Dermis blood vessel endothelial cell (primary cell): ENCODE measurements at regions not wholly inside any gene's neighbourhood (a gene's known extent, or its start where the extent isn't known, plus 50 kb on each side); places are given as distances from the start of the nearest gene placed in this dataset.

ENCODE experiments used
- DNase-seq: peaks from one replicate; pipeline ENCODE4 v3.0.0; 2010

DNA sequence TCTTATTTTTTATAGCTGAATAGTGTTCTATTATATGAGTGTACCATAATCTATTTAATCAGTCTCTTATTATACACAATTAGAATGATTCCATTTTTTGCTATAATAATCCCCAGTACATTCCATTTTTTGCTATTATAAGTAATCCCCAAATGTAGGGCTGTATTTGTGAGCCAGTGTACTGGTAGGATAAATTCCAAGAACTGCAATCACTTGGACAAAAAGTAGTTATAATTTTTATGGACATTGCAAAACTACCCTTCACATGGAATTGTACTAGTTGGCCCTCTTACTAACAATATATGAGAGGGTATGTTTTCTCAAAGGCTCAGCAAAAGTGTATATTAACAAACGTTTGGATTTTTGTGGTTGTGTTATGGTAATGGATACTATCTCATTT, 481.7 kb upstream of the CLINT1 start:
- no peak for DNase-seq

DNA sequence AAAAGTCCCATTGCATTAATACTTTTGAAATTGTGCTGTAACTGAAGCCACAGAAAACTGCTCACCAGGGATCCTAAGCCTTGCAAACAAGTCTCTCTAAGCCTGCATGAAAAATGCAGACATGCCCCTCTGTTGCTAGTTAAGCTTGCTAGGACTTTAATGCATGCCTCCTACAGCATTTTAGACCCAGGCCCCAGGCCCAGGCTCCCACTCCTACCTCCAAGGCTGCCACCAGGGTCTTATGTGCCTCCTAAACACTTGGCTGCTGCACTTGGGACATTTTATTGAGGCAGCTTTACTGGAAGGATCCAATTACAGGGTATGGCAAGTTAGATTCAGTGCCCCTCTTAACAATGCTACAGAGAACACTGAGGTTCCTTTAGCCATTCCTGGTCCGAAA, 467.3 kb upstream of the CLINT1 start:
- no peak for DNase-seq

DNA sequence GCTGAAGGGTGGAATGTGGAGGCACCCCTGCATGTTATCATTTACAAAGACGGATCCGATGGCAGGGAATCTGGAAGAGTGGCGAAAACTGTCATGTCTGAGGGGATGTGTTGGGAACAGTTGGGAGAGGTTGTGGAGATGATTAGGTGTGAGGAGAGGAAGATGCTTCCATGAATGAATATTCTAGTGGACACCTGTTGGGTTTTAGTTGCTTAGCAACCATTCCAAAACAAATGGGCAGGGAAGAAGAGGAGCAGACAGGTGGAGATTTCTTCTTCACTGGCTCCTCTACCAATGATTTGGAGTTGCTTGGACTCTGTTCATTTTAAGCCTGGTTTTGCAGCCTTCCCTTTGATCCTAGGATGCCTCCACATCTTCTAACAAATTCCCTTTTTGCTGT, 465.3 kb upstream of the CLINT1 start:
- no peak for DNase-seq

DNA sequence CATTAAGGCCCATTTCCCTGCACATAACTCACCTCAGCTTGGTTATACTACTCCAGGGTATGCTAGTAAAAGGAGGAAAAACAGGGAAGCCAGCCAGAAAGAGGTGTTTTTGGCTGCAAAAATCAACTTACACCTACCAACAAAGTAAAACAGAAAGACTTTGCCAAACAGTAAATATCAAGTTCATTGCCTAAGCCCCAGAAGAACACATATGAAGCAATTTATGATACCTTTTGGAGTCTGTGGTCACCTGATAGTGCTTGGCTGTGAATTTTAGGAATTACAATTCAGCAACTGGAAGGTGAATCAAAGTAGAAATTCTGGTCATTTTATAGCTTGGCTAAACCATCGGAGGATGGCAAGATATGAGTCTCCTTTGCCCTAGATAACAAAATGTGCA, 463.7 kb upstream of the CLINT1 start:
- DNase-seq: no peak

DNA sequence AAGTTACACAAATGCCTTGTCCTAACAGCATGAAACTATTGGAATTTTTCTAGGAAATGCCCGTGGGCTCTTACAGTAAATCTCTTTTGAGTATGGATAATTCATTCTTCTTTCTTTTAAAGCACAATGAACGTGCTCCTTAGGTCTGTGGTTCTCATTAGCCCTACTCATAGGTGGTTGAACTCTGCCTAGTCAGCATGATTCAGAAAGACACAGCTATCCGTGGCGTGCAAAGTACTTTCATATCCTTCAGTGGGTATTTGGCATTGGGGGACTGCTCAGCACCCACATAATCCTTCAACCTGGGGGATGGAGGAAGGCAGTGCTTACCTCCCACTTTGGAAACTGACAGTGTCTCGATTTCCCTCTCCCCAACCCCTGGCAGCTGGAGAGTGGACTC, 462.0 kb upstream of the CLINT1 start:
- DNase-seq: no peak

DNA sequence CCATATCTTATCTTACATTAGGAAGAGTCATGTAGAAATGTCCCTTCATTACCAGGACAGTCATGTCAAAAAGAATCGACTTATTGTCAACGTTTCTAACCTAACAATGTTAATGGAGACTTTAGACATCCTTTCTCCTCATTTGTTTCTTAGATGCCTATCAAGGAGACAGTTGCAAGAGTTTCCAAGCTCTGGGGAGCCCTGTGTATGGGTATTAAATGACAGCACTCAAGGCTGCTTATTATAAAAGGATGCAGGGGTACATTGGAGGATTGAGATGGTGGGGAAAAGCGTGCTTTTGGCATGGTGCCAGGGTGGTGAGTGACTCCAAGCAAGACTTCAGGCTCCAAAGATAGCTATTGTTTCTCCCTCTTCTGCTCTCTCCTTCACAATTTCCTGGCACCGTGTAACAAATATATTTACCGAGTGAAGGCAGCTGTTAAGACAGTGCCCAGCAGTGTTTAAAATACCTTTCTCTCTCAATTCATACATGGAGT, 461.3 kb upstream of the CLINT1 start:
- no peak for DNase-seq

DNA sequence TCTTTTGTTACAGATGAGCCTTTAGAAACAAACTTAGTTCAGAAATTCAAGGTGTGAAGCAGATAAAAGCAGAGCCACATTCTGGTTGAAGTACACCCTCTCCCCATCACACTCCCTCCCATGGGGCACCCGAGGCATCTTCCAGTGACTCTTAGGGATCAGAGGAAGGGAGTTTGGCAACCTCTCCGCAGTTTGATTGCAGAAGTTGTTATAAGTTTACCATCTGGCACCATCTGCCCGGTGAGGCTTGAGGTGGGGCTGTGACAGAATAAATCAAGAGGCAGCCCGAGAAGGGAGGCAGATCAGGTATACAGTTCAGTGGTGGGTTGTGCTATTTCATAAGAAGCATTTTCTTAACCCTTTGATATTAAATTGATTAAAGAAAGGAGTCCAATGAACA, 458.6 kb upstream of the CLINT1 start:
- no peak for DNase-seq

DNA sequence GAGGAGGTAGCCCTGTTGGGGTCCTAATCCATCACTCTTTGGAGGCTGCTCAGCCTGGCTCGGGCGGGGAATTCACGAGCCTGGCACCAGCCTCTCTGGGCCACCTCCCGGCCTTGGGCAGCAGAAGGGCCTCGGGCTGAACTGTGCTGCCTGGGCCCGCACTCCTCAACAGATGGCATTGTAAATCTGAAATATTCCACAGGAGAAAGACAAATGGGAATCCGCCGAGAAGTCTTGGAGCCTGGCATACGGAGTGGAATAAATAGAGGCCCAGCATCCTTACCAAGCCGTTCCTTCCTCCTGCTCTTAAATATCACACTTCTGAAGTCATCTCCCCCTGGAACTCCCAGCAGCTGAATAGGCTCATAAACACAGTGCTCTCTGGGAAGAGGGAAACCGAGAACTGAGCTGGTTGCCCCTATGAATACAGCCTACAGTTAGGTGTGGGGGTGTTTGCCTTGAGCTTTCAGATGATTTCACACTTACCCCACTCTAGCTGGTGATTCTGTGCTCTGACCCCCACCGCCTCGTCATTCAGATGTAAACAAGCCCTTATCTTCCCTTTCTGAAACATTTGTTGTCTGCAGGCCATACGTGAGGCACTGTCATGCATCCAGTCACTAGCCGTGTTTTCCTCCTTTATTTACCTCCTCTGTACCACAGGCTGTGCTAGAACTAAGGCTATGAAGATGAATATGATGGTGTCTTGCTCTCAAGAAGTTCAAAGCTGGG, 455.0 kb upstream of the CLINT1 start:
- DNase-seq: no peak

DNA sequence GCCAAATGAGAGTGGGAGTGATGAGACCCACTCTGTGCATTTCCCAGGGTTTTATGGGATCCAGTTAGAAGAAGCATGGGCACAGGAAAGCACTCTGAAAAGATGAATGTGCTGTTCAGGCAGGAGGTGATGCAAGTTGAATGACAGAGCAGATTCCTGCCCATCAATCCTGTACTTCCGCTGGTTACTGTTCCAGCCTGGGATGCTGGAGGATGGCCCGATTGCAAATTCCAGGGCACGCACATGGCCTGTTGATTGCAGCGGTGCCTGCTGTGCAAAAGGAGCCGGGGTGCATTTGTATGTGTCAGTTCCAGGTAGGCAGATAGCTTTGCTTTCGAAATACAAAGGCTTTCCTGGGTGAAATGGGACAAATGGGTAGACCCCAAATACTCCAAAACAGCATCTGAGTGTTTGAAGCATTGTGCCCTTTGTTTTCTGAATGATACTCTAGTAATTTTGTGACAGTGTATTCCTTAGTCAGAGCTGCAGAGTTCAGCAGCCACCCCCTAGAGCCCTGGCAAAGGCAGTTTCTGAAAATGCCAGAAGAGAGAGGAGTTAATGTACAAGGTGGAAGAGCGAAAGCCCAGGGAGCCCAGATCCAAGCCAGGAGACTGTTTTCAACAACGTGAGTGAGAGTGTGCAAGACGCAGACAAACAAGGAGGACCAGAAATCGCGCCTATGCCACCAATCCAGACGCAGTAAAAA, 454.2 kb upstream of the CLINT1 start:
- no peak for DNase-seq

DNA sequence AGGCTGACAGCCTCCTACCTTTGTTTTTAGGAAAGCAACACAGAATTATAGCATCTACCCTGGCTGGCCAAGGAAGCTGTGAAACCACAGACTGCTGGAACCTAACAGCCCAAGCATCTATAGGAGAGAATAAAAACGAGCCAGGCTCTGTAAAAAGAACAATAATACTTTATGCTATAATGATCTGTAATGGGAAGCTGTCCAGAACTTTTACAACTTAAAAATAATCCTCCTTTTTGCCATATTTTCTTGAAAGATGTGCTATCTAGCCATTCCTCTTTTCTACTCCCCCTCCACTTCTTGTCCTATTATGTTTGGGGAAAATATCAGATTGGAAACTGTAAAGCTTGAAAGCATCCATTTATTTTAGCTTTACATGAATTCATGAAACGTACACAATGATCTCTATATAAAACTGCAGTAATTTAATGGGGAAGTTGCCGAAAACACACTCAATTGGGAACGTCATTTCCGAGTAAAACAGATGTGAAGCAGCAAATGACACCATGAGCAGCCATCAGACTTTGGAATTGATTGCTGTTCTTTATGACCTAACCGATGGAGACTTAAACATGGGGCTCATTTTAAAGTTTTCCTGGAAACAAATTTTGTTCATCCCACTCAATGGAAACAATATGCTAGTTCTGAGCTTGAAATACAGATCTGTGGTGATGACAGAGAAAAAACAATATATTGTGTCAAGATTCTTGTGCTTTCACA, 450.3 kb upstream of the CLINT1 start:
- no peak for DNase-seq

DNA sequence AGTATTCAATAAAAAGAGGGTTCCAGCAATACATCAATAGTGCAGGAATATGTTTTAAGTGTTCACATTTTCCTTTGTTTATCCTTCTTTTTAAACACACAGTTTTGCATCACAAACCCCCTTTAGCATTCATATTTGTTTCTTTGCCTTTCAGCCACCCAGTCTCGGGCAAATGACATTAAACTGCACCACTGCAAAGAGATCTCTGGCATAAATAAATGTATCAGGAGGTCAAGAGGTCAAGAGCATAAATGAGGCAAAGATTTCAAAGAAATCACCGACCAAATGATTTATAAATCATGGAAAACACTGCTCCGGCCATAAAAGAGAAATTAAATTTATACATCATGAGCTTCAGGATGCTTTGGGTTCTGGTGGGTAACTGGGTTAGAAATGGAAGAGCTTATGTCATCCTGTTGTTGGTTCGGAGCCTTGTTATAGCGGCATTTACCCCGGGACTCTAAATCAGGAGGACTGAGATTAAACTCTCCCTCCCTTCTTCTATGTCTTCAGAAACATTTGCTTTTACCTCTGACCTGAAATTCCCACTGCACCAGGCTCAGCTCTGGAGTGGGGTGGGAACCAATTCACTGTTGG, 449.6 kb upstream of the CLINT1 start:
- no peak for DNase-seq

DNA sequence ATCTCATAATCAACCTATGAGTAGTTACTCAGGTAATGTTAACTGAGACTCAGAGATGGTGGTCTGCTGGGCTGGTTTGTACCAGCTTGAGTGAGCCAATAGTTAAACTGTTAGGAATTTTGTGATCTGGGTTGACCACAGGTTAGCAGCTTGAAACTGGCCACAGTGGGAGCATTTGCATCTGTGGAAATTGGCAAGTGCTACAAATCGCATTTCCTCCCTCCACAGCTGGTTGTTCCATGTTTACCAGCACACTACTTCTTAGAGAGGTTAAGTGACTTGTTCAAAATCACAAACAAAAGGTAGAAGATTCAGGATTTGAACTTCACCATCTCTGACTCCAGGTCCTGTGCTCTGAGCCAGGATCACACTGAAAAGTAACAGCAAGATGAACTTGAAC, 446.9 kb upstream of the CLINT1 start:
- DNase-seq: no peak

DNA sequence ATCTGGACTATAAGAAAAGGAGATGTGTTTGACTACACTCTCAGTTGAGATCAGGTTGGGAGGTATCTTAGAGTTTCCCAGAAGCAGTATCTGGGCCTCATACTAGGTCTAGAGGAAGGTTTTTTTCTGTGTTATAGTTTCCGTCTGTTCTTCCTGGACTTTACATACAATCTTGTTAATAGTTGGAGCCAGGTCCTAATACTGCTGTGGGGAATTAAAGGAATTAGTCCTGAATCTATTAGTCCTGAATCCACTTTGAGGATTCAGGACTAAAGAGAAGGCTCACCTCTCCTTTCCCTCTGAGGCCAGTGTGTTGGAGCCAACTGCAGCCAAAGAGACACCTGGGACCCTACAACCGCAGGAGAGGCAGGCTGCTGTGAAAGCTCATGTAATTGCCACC, 445.7 kb upstream of the CLINT1 start:
- DNase-seq: no peak

DNA sequence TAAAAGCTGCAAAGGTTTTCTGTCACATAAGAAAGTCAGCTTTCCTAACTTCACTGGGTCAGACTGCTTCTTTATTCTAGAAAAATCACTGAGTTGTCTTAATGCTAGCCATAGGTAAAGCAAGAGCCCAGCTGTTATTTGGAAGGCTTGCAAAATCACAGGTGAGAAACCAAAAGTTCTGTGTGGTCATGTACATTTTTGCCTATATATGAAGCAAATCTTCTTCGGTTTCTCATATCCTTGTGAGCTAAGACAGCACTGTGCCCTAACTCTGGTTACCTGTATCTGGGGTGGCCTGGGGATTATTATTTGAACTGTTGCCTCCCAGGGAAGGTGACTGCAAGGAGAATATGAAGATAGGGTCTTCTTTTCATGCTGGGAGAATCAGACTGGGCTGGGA, 444.9 kb upstream of the CLINT1 start:
- no peak for DNase-seq

DNA sequence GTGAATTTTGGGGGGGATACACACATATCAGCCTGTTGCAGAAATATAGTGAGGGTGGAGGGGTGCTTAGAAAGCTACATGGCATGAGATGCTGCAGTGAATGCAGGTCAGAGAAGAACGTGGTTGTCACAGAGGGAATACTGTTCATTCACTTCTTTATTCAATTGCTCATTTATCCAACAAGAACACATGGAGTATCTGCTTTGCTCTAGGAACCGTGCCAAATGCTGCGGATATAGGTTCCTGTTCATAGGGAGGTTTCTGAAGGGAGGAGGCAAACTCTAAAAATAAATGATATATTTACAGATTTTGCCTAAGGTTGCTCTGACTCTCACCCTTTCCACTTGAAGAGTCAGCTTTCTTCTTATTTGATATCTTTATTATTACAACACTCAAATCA, 444.3 kb upstream of the CLINT1 start:
- no peak for DNase-seq

DNA sequence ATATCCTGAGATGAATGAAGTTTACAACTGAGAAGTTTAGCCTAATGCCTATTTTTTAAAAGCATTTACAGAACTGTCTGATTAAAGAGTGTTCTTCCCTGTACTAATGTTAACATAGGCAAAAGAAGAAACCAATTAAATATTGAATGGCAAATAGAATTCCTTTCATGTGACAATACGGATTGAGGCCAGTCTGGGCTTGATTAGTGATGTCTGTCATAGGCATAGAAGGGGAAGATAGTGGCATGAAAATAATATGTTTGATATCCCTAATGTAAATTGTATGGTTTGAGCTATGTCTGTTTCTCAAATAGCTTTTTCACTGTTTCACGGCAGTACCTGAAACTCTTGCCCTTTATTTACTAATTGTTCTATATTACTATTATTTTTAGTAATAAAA, 443.1 kb upstream of the CLINT1 start:
- DNase-seq: no peak

DNA sequence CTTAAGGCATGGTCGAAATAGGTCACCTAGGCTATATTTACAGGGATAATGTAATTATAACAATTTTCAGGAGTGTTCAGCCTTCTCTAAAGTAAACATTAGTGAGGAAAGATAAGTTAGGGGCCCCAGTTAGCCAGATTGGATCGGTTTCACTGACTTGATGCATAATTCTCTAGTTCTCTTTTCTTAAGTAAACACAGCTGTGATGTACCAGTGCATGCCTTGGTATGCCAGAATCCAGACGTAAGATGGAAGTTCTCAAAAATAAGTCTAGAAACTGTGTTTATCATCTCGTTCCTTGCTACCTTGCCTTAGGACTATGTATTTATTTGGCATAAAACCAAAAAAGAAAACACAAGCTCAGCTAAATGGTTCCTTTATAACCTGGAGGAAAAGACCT, 442.2 kb upstream of the CLINT1 start:
- DNase-seq: no peak

DNA sequence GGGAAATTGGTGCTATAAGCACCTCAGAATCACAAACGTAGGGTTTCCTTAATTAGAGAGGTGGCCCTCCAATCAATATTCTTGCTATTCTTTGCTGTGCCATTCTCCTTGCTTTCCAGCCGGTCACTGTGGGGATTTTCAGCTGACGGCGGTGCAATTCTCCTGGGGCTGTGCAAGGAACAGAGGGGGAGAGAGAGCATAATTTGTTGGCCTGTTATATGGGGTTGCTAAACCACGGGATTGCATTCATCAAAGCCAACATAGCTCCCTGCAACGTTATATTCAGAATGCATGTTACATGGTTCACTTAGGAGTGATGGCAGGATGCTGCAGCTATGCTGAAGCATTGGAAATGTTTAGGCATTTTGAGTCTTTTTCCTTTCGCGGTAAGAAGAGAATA, 441.3 kb upstream of the CLINT1 start:
- DNase-seq: no peak

DNA sequence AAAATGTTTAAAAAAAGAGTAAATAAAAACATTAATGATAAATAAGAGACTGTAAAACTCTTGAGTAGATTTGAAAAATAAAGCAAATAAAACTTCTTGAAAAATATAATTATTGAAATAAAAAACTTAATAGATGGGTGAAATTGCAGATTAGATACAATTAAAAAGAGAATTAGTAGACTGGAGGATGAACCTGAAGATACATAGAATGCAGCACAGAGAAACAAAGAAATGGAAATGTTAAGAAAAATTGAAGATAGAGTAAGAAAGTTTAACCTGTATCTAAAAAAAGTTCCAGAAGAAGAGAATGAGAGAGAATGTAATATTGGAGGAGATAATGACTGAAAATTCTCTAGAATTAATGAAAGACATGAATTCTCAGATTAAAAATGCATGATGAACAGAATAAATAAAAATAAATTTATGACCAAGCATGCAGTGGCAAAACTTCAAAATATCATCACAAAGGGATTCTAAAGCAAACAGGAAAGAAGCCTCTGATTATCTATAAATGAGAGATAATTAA, 438.1 kb upstream of the CLINT1 start:
- DNase-seq: no peak

DNA sequence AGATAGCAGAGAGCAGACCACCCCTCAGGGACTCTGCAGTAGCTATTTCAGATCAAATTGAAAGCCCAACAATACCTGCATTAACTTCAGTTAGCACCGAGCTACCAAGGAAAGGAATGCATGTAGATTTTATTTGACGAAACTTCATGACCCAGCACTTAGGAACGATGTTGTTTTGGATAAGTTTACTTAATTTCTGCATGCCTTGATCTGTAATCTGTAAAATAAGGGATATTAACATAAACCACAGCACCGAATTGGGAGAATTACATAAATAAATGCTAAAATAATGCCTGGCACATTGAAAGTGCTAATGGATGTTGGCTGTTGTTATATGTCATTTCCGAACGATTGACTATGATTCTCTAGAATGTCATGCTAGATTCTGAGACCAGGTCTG, 435.8 kb upstream of the CLINT1 start:
- DNase-seq: no peak

DNA sequence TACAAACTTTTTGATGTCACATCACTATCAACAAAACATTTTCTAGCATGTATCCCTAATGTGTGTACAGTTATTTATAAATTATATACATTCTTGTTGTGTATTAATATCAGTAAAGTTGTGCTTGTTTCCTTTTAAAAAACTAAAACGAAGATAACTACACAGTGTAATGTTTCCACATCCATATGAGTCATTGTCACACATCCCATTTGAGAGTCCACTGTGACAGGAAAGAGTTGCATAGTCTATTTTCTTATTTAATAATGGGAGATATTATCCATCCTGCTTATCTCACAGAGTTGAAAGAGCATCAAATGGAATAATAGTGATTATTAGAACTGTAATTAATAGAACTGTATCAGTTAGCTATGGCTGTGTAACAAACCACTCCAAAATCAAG, 434.0 kb upstream of the CLINT1 start:
- DNase-seq: no peak

DNA sequence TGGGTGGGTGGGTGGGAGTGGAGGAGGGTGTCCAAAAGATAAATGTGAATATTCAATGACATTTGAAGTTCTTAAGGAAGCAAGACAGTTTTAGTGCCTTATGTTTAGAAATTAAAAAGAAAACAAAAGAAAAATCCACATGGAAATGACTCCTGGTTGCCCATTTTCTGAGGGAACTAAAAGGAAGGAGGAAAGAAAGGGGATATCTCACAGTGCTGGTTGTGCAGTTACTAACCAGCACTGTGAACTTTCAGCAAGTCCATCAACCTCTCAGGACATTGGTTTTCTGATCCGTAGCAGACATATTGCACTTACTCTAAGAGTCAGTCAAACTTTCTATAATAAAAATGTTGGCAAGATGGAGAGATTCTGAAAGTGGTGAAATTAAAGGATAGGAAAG, 431.0 kb upstream of the CLINT1 start:
- DNase-seq: no peak

DNA sequence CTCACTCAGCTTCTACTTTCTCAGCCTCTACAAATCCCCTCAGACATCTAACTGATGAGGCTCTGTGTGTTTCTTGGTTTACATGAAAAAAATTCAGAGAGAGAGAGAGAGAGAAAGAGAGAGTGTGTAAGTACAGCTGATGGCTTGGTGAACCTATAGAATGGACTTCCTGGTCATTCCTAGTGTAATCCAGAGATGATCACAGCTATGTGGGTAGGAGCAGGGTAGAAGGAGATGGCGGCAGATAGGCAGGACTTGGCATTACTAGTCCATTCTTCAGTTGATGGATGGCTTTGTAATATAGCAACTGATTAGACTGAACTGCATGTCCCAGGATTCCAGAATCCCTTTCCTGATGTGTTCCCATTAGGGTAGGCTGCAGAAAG, 429.3 kb upstream of the CLINT1 start:
- no peak for DNase-seq
